HG03095 (cell line): ENCODE measurements at regions not wholly inside any gene's neighbourhood (a gene's known extent, or its start where the extent isn't known, plus 50 kb on each side); places are given as distances from the start of the nearest gene placed in this dataset.

Experiments used
- ATAC-seq: cut with Tn5 transposase; IDR thresholded peaks from one replicate; pipeline ENCODE4 v1.9.1; 2021; ENCODE audit warnings: moderate library complexity; ENCODE audit not compliant: unreplicated experiment

DNA sequence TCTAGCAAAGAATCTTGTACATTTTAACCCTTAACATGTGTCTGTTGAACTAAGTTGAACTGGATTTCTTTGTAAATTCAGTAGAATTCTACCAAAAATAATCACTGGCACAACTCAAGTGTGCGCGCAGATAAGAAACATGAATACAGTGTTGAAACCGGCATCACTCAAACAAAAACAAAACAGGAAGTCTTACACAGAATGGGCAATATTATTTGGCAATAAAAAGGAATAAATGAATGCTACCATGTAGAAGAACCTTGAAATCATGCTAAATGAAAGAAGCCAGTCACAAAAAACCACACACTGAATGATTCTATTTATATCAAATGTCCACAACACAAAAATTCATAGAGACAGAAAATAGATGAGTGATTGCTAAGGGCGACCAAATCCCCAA, 102.9 kb upstream of the ZFHX3 start:
- no peak for ATAC-seq

DNA sequence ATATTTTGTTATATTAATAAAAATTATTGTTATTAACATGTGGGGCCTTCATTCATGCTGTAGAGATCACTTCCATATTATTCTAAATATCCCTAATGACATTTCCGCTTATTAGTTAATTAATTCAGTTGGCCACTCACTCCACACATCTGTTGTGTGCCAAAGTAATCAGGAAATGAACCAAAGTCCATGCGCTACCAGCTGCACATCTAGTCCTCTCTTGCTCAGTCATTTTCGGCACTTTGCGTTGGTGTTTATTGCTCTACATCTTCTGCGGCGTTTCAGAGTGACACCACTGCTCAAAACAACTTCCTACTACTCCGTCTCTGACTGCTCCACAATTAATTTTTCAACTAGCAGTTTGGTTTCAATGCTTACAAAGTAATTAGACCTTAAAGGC, 101.4 kb upstream of the ZFHX3 start:
- ATAC-seq, result no peak

DNA sequence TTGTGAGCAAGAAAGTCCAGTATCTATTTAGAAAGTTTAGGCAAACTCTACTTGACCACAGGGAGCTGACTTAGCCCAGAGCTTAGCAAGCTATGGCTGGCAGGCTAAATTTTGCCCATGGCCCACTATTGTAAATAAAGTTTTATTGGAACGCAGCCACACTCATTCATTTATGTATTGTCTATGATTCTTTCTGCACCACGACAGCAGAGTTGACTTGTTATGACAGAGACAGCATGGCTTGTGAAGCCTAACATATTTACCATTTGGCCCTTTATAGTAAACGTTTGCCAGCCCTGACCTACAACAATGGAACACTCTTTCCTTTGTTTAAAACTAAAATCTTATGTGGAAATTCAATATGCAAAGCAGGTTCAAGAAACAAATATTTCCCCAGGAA, 100.0 kb upstream of the ZFHX3 start:
- ATAC-seq, result no peak

GRCh38 chr16:73145166-73145880, 97.4 kb upstream of the ZFHX3 start:
- ATAC-seq, result no peak

DNA sequence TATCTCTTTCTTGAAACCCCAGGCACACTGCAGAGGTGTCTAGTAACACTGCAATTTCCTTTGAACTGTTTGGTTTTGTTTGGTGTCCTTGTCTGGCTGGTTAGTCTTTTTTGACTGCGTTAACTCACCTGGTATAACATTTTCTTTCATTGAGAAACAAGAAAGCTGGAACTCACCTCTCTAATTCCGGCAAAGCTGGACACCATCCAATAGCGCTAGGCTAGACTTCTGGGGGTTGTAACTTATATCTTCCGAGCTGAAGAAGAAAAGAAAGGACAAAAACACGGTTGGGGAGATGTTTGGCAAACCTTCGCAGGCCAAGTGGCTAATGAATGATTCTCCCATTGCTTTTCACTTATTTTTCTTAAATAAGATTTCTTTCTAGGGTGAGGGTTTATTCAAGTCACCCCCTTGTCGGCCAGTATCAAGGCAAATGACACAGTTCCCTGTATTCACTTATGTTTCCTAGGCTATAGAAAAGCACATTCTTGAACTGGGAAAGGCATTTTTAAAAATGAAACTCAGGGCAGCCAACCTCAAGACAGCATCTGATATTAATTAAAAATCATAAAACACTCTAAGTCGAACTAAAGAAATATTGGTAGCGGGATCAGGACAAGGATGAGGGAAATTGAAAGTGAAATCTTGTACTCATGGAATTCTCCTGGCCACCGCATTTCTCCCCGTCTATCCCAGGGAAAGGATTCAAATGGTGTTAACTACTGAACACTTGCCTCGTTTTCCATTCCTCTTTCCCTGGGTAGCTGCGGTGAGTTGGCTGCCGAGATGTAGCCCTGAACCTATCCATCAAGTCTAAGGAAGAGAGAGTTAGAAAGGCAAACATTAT, 95.9 kb upstream of the ZFHX3 start:
- ATAC-seq, result no peak

DNA sequence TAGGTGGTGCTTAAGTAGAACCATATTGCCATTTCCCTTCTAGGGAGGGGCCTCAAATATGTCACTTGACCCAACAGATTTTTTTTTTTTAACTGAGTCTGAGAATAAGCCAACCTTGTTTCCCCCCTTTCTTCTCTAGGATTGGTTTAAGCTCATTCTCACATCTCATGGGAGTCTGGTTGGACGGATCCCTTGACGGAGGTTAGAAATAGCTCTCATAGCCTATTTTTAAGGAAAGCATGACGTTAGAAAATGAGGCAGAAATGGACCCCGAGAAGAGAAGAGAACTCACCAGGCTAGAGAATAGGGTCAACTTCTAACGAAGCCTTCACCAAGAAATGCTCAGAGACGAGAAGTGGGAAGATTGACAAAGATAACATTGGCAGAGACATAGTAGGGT, 95.1 kb upstream of the ZFHX3 start:
- ATAC-seq, result no peak

DNA sequence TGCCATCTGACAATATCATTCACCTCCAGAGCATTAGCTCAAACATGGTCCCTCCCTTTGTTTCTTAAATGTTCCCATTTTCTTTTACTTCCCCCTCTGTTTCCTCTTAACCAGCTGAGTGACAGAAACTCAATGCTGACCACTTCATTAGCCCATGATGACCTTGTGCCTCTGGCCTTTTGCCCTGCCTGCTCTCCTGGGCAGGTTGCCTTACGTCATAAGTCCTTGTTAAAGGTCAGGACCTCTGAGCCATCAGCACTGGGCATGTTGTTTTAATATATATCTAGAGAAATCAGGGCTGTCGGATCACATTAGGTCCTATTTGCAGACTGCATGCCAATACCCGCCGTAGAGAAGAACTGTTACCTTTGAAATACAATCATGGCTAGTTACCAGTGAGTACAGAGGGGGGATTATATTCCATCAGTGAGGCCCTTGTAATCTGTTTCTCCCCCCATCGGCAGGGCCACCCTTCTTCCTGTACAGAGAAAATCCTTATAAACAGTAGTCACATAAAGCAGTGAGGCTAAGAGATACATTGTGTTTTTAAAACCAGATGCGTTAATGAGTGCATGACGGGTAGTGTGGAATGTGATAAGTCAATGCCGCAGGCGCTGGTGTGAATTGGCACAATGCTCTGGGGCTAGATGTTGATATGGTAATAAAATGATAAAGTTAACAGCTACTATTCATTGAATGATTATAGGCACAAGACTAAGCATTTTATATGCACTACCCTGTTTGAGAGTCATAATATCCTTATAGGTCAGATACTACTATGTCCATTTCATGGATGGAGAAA, 94.3 kb upstream of the ZFHX3 start:
- no peak for ATAC-seq

DNA sequence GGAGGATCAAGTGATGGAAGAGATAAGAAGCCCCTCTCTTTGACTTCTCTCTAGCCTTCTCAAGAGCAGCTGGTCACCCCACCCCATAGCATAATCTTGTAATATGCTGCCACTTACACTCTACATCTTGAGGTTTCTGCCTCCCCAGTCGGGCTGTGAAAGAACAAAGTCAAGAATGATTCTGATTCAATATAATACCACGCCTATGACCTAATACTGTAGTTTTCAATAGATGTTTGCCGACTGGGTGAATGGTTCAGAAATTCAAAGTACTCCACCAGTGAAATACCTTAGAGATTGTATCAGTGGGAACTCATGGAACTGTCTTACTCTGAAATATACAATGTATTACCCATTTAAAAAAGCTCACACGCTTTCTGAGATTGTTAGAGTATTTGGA, 93.0 kb upstream of the ZFHX3 start:
- no peak for ATAC-seq

DNA sequence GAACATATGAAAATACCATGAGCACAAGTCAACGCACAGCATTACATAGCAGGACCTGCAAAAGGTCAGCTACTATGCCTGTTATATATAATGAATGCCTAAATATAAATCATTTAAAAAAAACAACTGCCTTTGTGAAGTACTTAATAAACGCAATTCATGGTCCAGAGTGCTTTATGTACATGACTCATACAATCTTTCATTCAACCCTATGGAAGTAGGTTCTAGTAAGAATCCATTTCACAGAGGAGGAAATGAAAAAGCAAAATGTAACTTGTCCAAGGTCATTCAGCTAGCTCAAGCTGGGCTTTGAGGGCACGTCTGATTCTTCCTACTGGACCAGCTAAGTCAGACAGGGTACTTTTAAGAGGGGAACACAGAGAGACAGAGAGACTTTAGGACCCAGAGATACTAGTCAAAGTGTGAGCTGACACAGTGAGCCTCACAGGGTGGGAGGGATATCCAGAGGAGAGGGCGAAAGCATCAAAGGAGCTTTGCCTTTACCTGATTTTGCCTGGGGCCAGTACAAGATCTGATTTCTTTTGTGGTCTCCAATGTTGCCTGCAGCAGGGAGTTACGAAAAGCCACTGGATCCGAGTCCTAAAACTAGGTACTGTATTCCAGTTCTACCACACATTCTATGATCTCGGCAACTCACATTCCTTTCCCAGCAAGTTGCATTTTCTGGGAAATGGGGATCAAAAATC, 83.4 kb upstream of the ZFHX3 start:
- ATAC-seq, result no peak

DNA sequence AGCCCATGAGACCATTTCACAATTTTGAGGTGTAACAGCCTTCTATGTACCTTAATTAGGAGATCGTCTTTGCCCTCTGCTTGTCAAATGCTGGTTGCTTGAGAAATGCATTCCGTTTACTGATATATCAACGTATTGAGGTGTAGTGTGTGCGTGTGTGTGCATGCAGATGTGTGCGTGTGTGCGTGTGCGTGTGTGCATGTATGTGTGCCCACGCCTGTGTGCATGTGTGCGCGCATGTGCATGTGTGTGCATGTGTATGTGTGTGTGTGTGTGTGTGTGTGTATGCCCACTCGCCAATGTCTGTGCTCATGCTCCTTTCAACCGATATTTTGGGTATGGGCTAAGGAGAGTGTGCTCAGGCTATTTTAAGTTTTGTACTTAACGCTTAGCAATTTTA, 81.5 kb upstream of the ZFHX3 start:
- no peak for ATAC-seq

GRCh38 chr16:73126525-73126853, 78.6 kb upstream of the ZFHX3 start:
- no peak for ATAC-seq

DNA sequence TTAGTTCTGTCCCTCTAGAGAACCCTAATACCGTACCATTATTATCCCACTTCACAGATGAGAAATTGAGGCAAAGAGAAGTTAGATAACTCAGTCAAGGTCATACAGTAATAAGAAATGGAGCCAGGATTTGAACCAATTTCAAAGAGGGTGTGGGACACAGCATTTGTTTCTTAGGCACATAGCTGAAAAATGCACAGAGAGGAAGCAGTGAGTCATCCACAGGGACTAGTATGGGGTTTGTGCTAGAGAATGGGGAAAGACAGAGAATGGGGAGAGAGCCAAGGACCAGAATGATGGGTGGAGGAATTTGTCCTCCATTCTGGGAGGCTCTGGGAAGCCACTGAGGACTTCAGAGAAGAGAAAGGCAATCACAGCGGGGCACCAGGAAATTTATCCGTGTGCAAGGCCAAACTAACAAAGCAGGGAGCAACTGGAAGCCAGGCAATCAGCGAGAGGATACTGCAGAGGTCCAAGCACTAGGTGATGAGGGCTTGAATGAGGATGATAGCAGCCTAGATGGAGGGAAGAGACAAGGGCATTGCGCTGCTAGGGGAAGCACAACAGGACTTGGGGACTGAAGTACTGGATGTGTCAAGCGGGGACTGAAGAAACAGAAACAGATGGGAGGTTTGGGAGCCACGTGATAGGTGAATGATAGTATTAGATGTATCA, 78.1 kb upstream of the ZFHX3 start:
- ATAC-seq, result no peak

- ATAC-seq, result no peak
Observed at GRCh38 chr16:73124665-73125375, 76.9 kb upstream of the ZFHX3 start.

DNA sequence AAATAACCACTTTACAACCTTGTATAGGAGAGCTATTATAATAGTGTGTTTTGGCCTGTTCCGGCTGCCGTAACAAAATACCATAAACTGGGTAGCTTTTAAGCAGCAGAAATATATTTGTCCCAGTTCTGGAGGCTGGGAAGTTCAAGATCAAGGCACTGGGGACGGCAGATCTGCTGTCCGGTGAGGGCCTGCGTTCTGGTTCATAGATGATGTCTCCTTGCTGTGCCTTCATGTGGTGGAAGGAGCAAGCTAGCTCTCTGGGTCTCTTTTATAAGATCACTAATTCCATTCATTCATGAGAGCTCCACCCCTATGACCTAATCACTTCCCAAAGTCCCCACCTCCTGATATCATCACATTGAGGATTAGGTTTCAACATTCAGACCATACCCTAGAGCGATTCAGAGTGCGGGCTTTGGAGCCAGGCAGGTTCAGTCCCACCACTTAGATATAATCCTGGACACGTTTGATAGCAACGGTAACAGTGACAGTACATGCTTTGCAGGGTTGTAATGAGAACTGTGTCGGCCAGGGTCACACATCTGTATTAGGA, 76.2 kb upstream of the ZFHX3 start:
- ATAC-seq, result no peak

GRCh38 chr16:73122604-73123391, 74.9 kb upstream of the ZFHX3 start:
- ATAC-seq, result no peak

DNA sequence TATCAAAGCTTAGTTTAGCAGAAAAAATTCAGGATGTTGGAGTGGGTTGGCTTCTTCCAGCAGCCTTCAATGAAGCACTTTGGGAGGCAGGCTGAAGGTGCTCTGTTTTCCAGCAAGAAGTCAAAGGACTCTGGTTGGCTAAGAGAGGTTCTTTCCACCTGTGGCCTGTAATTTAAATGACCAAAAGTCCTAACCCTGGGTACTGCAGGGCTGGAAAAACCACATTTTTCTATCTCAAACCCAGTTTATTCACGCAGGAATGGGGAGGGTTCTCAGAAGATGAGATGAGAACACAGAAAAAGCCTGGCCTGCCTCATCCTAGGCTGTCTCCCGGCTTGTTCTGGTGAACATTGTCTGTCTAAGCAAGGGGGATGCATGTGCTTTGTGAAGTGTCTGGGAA, 68.6 kb upstream of the ZFHX3 start:
- no peak for ATAC-seq

DNA sequence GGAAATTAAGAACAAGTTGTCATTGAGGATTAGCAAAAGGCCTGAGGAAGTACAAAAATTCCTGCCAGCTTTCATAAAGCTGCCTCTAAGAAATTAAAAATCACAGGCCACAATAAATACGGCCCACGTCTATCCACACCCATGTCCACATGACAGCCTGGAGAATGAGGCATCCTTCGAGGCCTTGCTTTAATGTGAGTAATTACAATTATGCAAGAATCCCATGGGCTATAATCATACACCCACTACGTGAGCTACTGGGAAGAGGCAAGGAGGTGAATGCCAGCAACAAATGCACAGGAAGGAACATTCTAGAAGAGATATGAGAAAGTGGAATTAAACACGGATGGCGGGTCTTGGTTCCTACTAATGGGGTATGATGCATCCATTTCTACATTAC, 65.4 kb upstream of the ZFHX3 start:
- ATAC-seq, result no peak

DNA sequence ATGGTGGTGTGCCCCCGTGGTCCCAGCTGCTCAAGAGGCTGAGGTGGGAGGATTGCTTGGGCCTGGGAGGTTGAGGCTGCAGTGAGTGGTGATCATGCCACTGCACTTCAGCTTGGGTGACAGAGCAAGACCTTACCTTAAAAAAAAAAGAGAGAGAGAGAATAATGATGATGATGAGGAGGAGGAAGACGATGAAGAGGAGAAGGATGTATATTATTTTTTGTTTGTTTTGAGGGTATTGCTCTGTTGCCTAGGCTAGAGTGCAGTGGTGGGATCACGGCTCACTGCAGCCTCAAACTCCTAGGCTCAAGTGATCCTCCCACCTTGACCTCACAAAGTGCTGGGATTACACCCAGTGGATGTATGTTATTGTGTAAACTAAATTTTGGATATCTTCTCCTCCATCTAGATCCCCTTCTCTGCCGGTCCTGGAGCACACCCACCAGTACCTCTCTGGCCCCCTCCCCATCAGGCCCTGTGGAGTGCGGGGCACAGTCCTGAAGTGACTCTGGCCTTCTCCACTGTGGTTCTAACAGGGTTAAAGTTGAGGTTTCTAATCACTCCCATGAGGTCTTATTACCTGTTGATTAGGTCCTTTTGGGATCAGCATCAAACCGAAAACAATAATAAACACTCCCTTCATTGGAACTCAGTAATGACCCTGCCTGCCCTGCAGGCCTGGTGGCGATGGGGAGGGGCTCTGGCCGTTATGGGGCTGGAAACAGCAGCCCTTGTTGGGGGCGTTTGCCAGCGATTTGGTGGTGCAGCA, 60.5 kb upstream of the ZFHX3 start:
- ATAC-seq, result no peak
